ENCODE measurements at regions not wholly inside any gene's neighbourhood (a gene's known extent, or its start where the extent isn't known, plus 50 kb on each side); places are given as distances from the start of the nearest gene placed in this dataset.

GRCh38 chr5:74279244-74279643, 361.3 kb downstream of the ENC1 start:
- Histone ChIP-seq H3K27ac (ENCODE audit: low read depth in 2 of 2, low read length in 2 of 2) (no peak overlapping the region), H3K4me1 (ENCODE audit: control insufficient read depth in 2 of 3, insufficient read depth in 2 of 3, low read depth in 1 of 3, low read length in 3 of 3) (no peaks in the 10 kb centered on the region), H3K27me3 (ENCODE audit: control insufficient read depth, insufficient read depth, low read length) (no peaks in the 10 kb centered on the region), H3K36me3 (ENCODE audit: control insufficient read depth in 2 of 3, insufficient read depth in 3 of 3, low read length in 3 of 3) (no peaks in the 10 kb centered on the region), H3K4me3 (ENCODE audit: low read length in 3 of 3) (no peak overlapping the region), H3K9ac (ENCODE audit: low read length in 3 of 3) (no peak overlapping the region), H3K9me3 (ENCODE audit: control insufficient read depth in 2 of 3, insufficient read depth in 1 of 3, low read length in 3 of 3) (no peaks in the 10 kb centered on the region)
- no peak for TF ChIP-seq CTCF (IDR thresholded peaks at IDR 0.05; ENCODE audit: borderline replicate concordance, extremely low read depth, insufficient read depth)
- intact Hi-C loops (cut with DNase I): no loop called here
- DNase-seq (no peak), FAIRE-seq (no peak)

GRCh38 chr5:74277418-74277817, 363.1 kb downstream of the ENC1 start:
- H3K36me3 ChIP-seq (ENCODE audit: control insufficient read depth in 2 of 3, insufficient read depth in 3 of 3, low read length in 3 of 3): no peaks in the 10 kb centered on the region
- H3K9ac ChIP-seq (ENCODE audit: low read length in 3 of 3): no peak overlapping the region
- intact Hi-C loops (cut with DNase I): no loop called here
- TF ChIP-seq CTCF (IDR thresholded peaks at IDR 0.05; ENCODE audit: borderline replicate concordance, extremely low read depth, insufficient read depth): no peak
- H3K27me3 ChIP-seq (ENCODE audit: control insufficient read depth, insufficient read depth, low read length): no peaks in the 10 kb centered on the region
- H3K4me1 ChIP-seq (ENCODE audit: control insufficient read depth in 2 of 3, insufficient read depth in 2 of 3, low read depth in 1 of 3, low read length in 3 of 3): peaks cover 0 to 5% (median 0%) of the 10 kb centered on the region in 3 donors
- H3K27ac ChIP-seq (ENCODE audit: low read depth in 2 of 2, low read length in 2 of 2): no peak overlapping the region
- H3K9me3 ChIP-seq (ENCODE audit: control insufficient read depth in 2 of 3, insufficient read depth in 1 of 3, low read length in 3 of 3): no peaks in the 10 kb centered on the region
- H3K4me3 ChIP-seq (ENCODE audit: low read length in 3 of 3): no peak overlapping the region
- FAIRE-seq: no peak
- no peak for DNase-seq

GRCh38 chr5:74275171-74275992, 365.1 kb downstream of the ENC1 start:
- H3K4me3 ChIP-seq (ENCODE audit: low read length in 3 of 3): no peak overlapping the region
- H3K4me1 ChIP-seq (ENCODE audit: control insufficient read depth in 2 of 3, insufficient read depth in 2 of 3, low read depth in 1 of 3, low read length in 3 of 3): peaks cover 0 to 6% (median 4%) of the 10 kb centered on the region in 3 donors
- H3K27me3 ChIP-seq (ENCODE audit: control insufficient read depth, insufficient read depth, low read length): no peaks in the 10 kb centered on the region
- H3K9ac ChIP-seq (ENCODE audit: low read length in 3 of 3): no peak overlapping the region
- DNase-seq (peak in 3 of 5 donors; percentile 52 to 93 (median 74)), FAIRE-seq (no peak)
- TF ChIP-seq CTCF (IDR thresholded peaks at IDR 0.05; ENCODE audit: borderline replicate concordance, extremely low read depth, insufficient read depth): no peak
- no peaks in the 10 kb centered on the region for H3K9me3 ChIP-seq (ENCODE audit: control insufficient read depth in 2 of 3, insufficient read depth in 1 of 3, low read length in 3 of 3)
- intact Hi-C loops (cut with DNase I): no loop called here
- H3K36me3 ChIP-seq (ENCODE audit: control insufficient read depth in 2 of 3, insufficient read depth in 3 of 3, low read length in 3 of 3): no peaks in the 10 kb centered on the region
- H3K27ac ChIP-seq (ENCODE audit: low read depth in 2 of 2, low read length in 2 of 2): no peak overlapping the region

Measured in kidney (tissue), 13 donors.